ENCODE measurements at regions not wholly inside any gene's neighbourhood (a gene's known extent, or its start where the extent isn't known, plus 50 kb on each side); places are given as distances from the start of the nearest gene placed in this dataset.

DNA sequence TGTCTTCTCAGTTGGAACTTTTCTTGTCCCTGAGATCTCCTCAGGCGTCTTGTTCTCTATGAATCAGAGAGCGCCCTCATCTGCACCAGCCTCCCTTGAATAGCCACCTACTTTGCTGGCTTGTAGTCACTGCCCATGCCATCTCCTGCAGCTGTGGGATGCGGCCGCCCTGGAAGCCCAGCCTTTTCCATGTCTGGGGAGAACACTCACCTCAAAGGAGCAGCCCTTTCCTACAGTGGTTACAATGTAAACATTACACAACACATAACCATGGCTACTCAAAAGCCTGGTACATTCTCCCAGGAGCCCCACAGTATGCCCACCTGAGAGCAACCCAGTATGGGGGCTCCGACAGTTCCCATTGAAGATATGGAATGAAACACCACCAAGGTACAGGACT is 351.0 kb downstream of the EN1 start:
- TF ChIP-seq YY1 (IDR thresholded peaks at IDR 0.05; ENCODE audit: low read depth) = no peak
- no peak for TF ChIP-seq RAD21 (IDR thresholded peaks at IDR 0.05; ENCODE audit: low read length)
- no peak for TF ChIP-seq POLR2AphosphoS5 (IDR thresholded peaks at IDR 0.05; ENCODE audit: low read depth, low read length)
- TF ChIP-seq, protein P1, sequence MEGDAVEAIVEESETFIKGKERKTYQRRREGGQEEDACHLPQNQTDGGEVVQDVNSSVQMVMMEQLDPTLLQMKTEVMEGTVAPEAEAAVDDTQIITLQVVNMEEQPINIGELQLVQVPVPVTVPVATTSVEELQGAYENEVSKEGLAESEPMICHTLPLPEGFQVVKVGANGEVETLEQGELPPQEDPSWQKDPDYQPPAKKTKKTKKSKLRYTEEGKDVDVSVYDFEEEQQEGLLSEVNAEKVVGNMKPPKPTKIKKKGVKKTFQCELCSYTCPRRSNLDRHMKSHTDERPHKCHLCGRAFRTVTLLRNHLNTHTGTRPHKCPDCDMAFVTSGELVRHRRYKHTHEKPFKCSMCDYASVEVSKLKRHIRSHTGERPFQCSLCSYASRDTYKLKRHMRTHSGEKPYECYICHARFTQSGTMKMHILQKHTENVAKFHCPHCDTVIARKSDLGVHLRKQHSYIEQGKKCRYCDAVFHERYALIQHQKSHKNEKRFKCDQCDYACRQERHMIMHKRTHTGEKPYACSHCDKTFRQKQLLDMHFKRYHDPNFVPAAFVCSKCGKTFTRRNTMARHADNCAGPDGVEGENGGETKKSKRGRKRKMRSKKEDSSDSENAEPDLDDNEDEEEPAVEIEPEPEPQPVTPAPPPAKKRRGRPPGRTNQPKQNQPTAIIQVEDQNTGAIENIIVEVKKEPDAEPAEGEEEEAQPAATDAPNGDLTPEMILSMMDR (IDR thresholded peaks at IDR 0.05) = no peak
- no peak for TF ChIP-seq EZH2phosphoT487 (IDR thresholded peaks at IDR 0.05; ENCODE audit: borderline replicate concordance, low read depth)
